IMR-90 (cell line): ENCODE measurements at regions not wholly inside any gene's neighbourhood (a gene's known extent, or its start where the extent isn't known, plus 50 kb on each side); places are given as distances from the start of the nearest gene placed in this dataset.

Source experiments
- ATAC-seq: fragments of 200-7000 bp; cut with Tn5 transposase; 2 replicates; pipeline ENCODE4 v1.9.1; 2020; ENCODE audit warnings: low read depth, mild to moderate bottlenecking, moderate library complexity
- BruUV-seq: library from RNA; stranded (reverse); fragments of 400-500 nt; replicated peaks from 2 replicates; lab custom pipeline; 2021; lab: Mats Ljungman, UMichigan
- CTCF ChIA-PET: fragments of 300-600 bp; formaldehyde crosslinking; extraction: SDS; loops from one replicate; lab custom pipeline; 2021; ENCODE audit warnings: antibody characterized with exemption; lab: Yijun Ruan, JAX
- POLR2A ChIA-PET: fragments of 300-600 bp; sonication (Branson Sonifier 250); formaldehyde crosslinking; loops from one replicate; lab custom pipeline; 2022; ENCODE audit warnings: antibody characterized with exemption; ENCODE audit not compliant: unreplicated experiment; lab: Charles Lee
- DNase-seq: peaks from one replicate; pipeline ENCODE4 v3.0.0; 2013
- H2AFZ ChIP-seq: replicated peaks from 2 replicates; pipeline ENCODE3; 2013; ENCODE audit warnings: low read length, mild to moderate bottlenecking; ENCODE audit not compliant: poor library complexity
- H2AK5ac ChIP-seq: 2 replicates; pipeline ENCODE4 v1.6.1; 2013; ENCODE audit warnings: low read depth, low read length, inconsistent platforms
- H2AK9ac ChIP-seq: replicated peaks from 2 replicates; pipeline ENCODE3; 2013; ENCODE audit warnings: mild to moderate bottlenecking, low read depth, low read length, moderate library complexity; ENCODE audit not compliant: poor library complexity
- H2BK120ac ChIP-seq: 2 replicates; pipeline ENCODE4 v1.6.1; 2013; ENCODE audit warnings: low read depth, low read length, inconsistent platforms
- H2BK15ac ChIP-seq: 3 replicates; pipeline ENCODE4 v1.6.1; 2013; ENCODE audit warnings: low read depth, low read length, inconsistent platforms
- H2BK20ac ChIP-seq: 2 replicates; pipeline ENCODE4 v1.6.1; 2013; ENCODE audit warnings: low read depth, mild to moderate bottlenecking, inconsistent platforms, low read length, moderate library complexity
- H2BK5ac ChIP-seq: 2 replicates; pipeline ENCODE4 v1.6.1; 2013; ENCODE audit warnings: mild to moderate bottlenecking, low read depth, low read length, inconsistent platforms; ENCODE audit not compliant: poor library complexity, severe bottlenecking
- H3K14ac ChIP-seq: replicated peaks from 2 replicates; pipeline ENCODE4 v1.6.1; 2013; ENCODE audit warnings: low read depth, low read length, inconsistent platforms
- H3K18ac ChIP-seq: 2 replicates; pipeline ENCODE4 v1.6.1; 2013; ENCODE audit warnings: low read depth, low read length, control low read depth
- H3K23ac ChIP-seq: 2 replicates; pipeline ENCODE4 v1.6.1; 2013; ENCODE audit warnings: low read depth, low read length, inconsistent platforms
- H3K27ac ChIP-seq: 2 replicates; pipeline ENCODE4 v1.5.1; 2013; ENCODE audit warnings: mild to moderate bottlenecking, control low read depth, low read length; ENCODE audit not compliant: insufficient read depth
- H3K27me3 ChIP-seq: 2 replicates; pipeline ENCODE4 v1.6.1; 2013; ENCODE audit warnings: low read length; ENCODE audit not compliant: control insufficient read depth, insufficient read depth
- H3K36me3 ChIP-seq: 2 replicates; pipeline ENCODE4 v1.6.1; 2013; ENCODE audit warnings: low read length, mixed read lengths; ENCODE audit not compliant: control insufficient read depth, insufficient read depth
- H3K4ac ChIP-seq: 2 replicates; pipeline ENCODE4 v1.6.1; 2013; ENCODE audit warnings: low read depth, low read length, inconsistent platforms
- H3K4me1 ChIP-seq: 2 replicates; pipeline ENCODE4 v1.6.1; 2013; ENCODE audit warnings: low read length, mixed read lengths; ENCODE audit not compliant: control insufficient read depth, insufficient read depth
- H3K4me2 ChIP-seq: 2 replicates; pipeline ENCODE4 v1.6.1; 2013; ENCODE audit warnings: low read depth, mild to moderate bottlenecking, control low read depth, low read length, moderate library complexity
- H3K4me3 ChIP-seq: 2 replicates; pipeline ENCODE4 v1.5.1; 2013; ENCODE audit warnings: low read depth, mild to moderate bottlenecking, control low read depth, low read length, moderate library complexity; ENCODE audit not compliant: insufficient read depth
- H3K56ac ChIP-seq: 2 replicates; pipeline ENCODE4 v1.6.1; 2013; ENCODE audit warnings: low read length, inconsistent platforms; ENCODE audit not compliant: insufficient read depth; ENCODE audit errors: extremely low read depth
- H3K79me1 ChIP-seq, 2 experiments: 2 replicates each; pipeline ENCODE4 v1.6.1; 2013; ENCODE audit warnings: low read length in 2 of 2, inconsistent platforms in 1 of 2, low read depth in 1 of 2
- H3K9ac ChIP-seq: 2 replicates; pipeline ENCODE4 v1.6.1; 2013; ENCODE audit warnings: low read depth, low read length, control low read depth
- H3K9me1 ChIP-seq: 2 replicates; pipeline ENCODE4 v1.6.1; 2013; ENCODE audit warnings: low read length, inconsistent platforms; ENCODE audit not compliant: insufficient read depth
- H3K9me3 ChIP-seq: 2 replicates; pipeline ENCODE4 v1.6.1; 2013; ENCODE audit warnings: low read length; ENCODE audit not compliant: control insufficient read depth, insufficient read depth
- H4K20me1 ChIP-seq: 2 replicates; pipeline ENCODE4 v1.6.1; 2013; ENCODE audit warnings: low read length, inconsistent platforms; ENCODE audit not compliant: insufficient read depth
- H4K5ac ChIP-seq: 2 replicates; pipeline ENCODE4 v1.6.1; 2013; ENCODE audit warnings: mild to moderate bottlenecking, low read depth, low read length, control low read depth
- H4K8ac ChIP-seq, 2 experiments: 2 replicates each; pipeline ENCODE4 v1.6.1; 2013; ENCODE audit warnings: low read depth in 2 of 2, low read length in 2 of 2, control low read depth in 1 of 2, inconsistent platforms in 1 of 2
- H4K91ac ChIP-seq: 2 replicates; pipeline ENCODE4 v1.6.1; 2013; ENCODE audit warnings: low read depth, low read length, inconsistent platforms; ENCODE audit not compliant: insufficient read depth
- BHLHE40 ChIP-seq: fragments of 150-350 bp; IDR thresholded peaks from 2 replicates; pipeline ENCODE4 v1.6.1; 2016; ENCODE audit warnings: mild to moderate bottlenecking, low read depth, low read length
- CEBPB ChIP-seq: IDR thresholded peaks from 2 replicates; pipeline ENCODE4 v1.6.1; 2012; ENCODE audit warnings: low read depth, low read length, improper control_type of control experiment
- CHD1 ChIP-seq: IDR thresholded peaks from 2 replicates; pipeline ENCODE4 v1.6.1; 2012; ENCODE audit warnings: low read depth, low read length, improper control_type of control experiment
- CTCF ChIP-seq: conservative IDR thresholded peaks from 2 replicates; pipeline ENCODE4 v1.5.1; 2012; ENCODE audit warnings: mild to moderate bottlenecking, low read depth, low read length, improper control_type of control experiment
- FOS ChIP-seq: fragments of 150-350 bp; IDR thresholded peaks from 2 replicates; pipeline ENCODE4 v1.6.1; 2016; ENCODE audit warnings: low read depth, low read length
- MAFK ChIP-seq: IDR thresholded peaks from 2 replicates; pipeline ENCODE4 v1.6.1; 2012; ENCODE audit warnings: low read depth, low read length, improper control_type of control experiment
- MAZ ChIP-seq: IDR thresholded peaks from 2 replicates; pipeline ENCODE4 v1.6.1; 2012; ENCODE audit warnings: low read depth, mild to moderate bottlenecking, low read length, improper control_type of control experiment, moderate library complexity, borderline replicate concordance
- MXI1 ChIP-seq: IDR thresholded peaks from 2 replicates; pipeline ENCODE4 v1.6.1; 2012; ENCODE audit warnings: low read depth, mild to moderate bottlenecking, low read length, moderate library complexity, borderline replicate concordance
- NFE2L2 ChIP-seq: fragments of 150-350 bp; IDR thresholded peaks from 2 replicates; pipeline ENCODE4 v1.6.1; 2016; ENCODE audit warnings: low read depth, mild to moderate bottlenecking, low read length
- POLR2A ChIP-seq: IDR thresholded peaks from 2 replicates; pipeline ENCODE4 v1.6.1; 2012; ENCODE audit warnings: mild to moderate bottlenecking, low read depth, low read length
- RAD21 ChIP-seq: IDR thresholded peaks from 2 replicates; pipeline ENCODE4 v1.6.1; 2012; ENCODE audit warnings: low read length, improper control_type of control experiment
- RCOR1 ChIP-seq: IDR thresholded peaks from 2 replicates; pipeline ENCODE4 v1.6.1; 2012; ENCODE audit warnings: mild to moderate bottlenecking, low read length, improper control_type of control experiment; ENCODE audit not compliant: insufficient replicate concordance
- RFX5 ChIP-seq: IDR thresholded peaks from 2 replicates; pipeline ENCODE4 v1.8.0; 2012; ENCODE audit warnings: low read depth, mild to moderate bottlenecking, low read length, moderate library complexity
- SMC3 ChIP-seq: fragments of 150-350 bp; IDR thresholded peaks from 2 replicates; pipeline ENCODE4 v1.6.1; 2016; ENCODE audit warnings: low read depth, mild to moderate bottlenecking, antibody characterized with exemption, low read length, moderate library complexity
- WGBS, 2 experiments: methylation state at CpG; one replicate each; pipeline versions ENCODE4 v1.1.5 to v1.1.7; 2013; ENCODE audit warnings: missing lambda C conversion rate in 2 of 2; ENCODE audit not compliant: insufficient read length in 1 of 2; ENCODE audit errors: extremely low coverage in 2 of 2; 5-methylcytosine and 5-hydroxymethylcytosine counted together
- dilution Hi-C: fragments of 300-500 bp; cut with HindIII; formaldehyde crosslinking; loops from one replicate; pipeline ENCODE4 v1.14.3; 2018; ENCODE audit warnings: low sequenced_read_pairs; ENCODE audit not compliant: unreplicated experiment
- in situ Hi-C: fragments of 300-500 bp; cut with MboI; formaldehyde crosslinking; loops from 3 replicates; pipeline ENCODE4 v1.14.3; 2019; ENCODE audit warnings: low sequenced_read_pairs, inconsistent platforms, mixed read lengths
- intact Hi-C: fragments of 100-400 bp; cut with micrococcal nuclease; formaldehyde crosslinking; loops from 2 replicates; pipeline ENCODE4 v1.10.0; 2022
- TF ChIP-seq, protein P1 (sequence below): fragments of 150-350 bp; IDR thresholded peaks from 2 replicates; pipeline ENCODE4 v1.6.1; 2016; ENCODE audit warnings: low read depth, mild to moderate bottlenecking, low read length, moderate library complexity, borderline replicate concordance
- TF ChIP-seq, protein P2 (sequence below): fragments of 150-350 bp; IDR thresholded peaks from 2 replicates; pipeline ENCODE4 v1.6.1; 2017; ENCODE audit warnings: mild to moderate bottlenecking, antibody characterized with exemption, low read length, low read depth

- in situ Hi-C loops: loop anchor here (25.0 kb wide), 1 partner anchor 796 kb away; no protein-coding TSS in a partner anchor
- H3K9ac ChIP-seq: no peak overlapping the region
- ATAC-seq (no peak), DNase-seq (no peak)
- H3K27ac ChIP-seq: no peak overlapping the region
- no peak overlapping the region for H2BK5ac ChIP-seq
- BruUV-seq: no TSS peak
- intact Hi-C loops: no loop called here
- no peaks in the 10 kb centered on the region for H3K9me3 ChIP-seq
- no peak overlapping the region for H2AK9ac ChIP-seq
- H4K20me1 ChIP-seq: no peaks in the 10 kb centered on the region
- H3K36me3 ChIP-seq: no peaks in the 10 kb centered on the region
- H3K4me3 ChIP-seq: no peak overlapping the region
- H3K9me1 ChIP-seq: no peaks in the 10 kb centered on the region
- H2AFZ ChIP-seq: peak overlapping the region; percentile 68
- WGBS, 2 experiments: 63% methylated on average over 1 of the region's 9 CpGs; no CpG with 5 or more reads in 1 of the 2 experiments
- H3K4me1 ChIP-seq: no peaks in the 10 kb centered on the region; the same call in 1 of the 2 replicates
- no peak overlapping the region for H4K8ac ChIP-seq
- no peak overlapping the region for H3K18ac ChIP-seq
- H3K56ac ChIP-seq: no peak overlapping the region
- ChIA-PET CTCF (no interaction called here), POLR2A (no interaction called here)
- no peaks in the 10 kb centered on the region for H3K79me1 ChIP-seq
- H3K27me3 ChIP-seq: peaks cover 11% of the 10 kb centered on the region; the same call in 1 of the 2 replicates
- H2BK15ac ChIP-seq: no peak overlapping the region
- H3K23ac ChIP-seq: no peak overlapping the region
- H2BK20ac ChIP-seq: no peak overlapping the region
- no peak overlapping the region for H3K4me2 ChIP-seq
- dilution Hi-C loops: no loop called here
- no peak overlapping the region for H4K91ac ChIP-seq
- H4K5ac ChIP-seq: no peak overlapping the region
- no peak overlapping the region for H2AK5ac ChIP-seq
- TF ChIP-seq MXI1 (no peak), CTCF (no peak), RCOR1 (no peak), FOS (no peak), NFE2L2 (no peak), CHD1 (no peak), SMC3 (no peak), RAD21 (no peak), CEBPB (no peak), POLR2A (no peak), MAFK (no peak), RFX5 (no peak), BHLHE40 (no peak), MAZ (no peak)
- TF ChIP-seq, protein P1, sequence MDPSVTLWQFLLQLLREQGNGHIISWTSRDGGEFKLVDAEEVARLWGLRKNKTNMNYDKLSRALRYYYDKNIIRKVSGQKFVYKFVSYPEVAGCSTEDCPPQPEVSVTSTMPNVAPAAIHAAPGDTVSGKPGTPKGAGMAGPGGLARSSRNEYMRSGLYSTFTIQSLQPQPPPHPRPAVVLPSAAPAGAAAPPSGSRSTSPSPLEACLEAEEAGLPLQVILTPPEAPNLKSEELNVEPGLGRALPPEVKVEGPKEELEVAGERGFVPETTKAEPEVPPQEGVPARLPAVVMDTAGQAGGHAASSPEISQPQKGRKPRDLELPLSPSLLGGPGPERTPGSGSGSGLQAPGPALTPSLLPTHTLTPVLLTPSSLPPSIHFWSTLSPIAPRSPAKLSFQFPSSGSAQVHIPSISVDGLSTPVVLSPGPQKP: no peak
- TF ChIP-seq, protein P2, sequence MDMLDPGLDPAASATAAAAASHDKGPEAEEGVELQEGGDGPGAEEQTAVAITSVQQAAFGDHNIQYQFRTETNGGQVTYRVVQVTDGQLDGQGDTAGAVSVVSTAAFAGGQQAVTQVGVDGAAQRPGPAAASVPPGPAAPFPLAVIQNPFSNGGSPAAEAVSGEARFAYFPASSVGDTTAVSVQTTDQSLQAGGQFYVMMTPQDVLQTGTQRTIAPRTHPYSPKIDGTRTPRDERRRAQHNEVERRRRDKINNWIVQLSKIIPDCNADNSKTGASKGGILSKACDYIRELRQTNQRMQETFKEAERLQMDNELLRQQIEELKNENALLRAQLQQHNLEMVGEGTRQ: no peak
- H3K4ac ChIP-seq: no peak overlapping the region
- H3K14ac ChIP-seq: no peak overlapping the region
- H2BK120ac ChIP-seq: no peak overlapping the region
These were observed 318.9 kb downstream of the CXCL12 start for GRCh38 chr10:44065788-44066526.
